PFSK-1 (cell line): ENCODE measurements at regions not wholly inside any gene's neighbourhood (a gene's known extent, or its start where the extent isn't known, plus 50 kb on each side); places are given as distances from the start of the nearest gene placed in this dataset.

Source experiments
- FOXP2 ChIP-seq: optimal IDR thresholded peaks from 2 replicates; pipeline ENCODE3; 2011; ENCODE audit warnings: borderline replicate concordance, control low read depth, inconsistent platforms; ENCODE audit not compliant: insufficient read depth; ENCODE audit errors: extremely low read length, extremely low read depth
- POLR2AphosphoS5 ChIP-seq: IDR thresholded peaks from 2 replicates; pipeline ENCODE4 v1.6.1; 2012; ENCODE audit warnings: low read depth, mild to moderate bottlenecking, control low read depth, low read length, moderate library complexity
- REST ChIP-seq, 2 experiments: IDR thresholded peaks; 2 replicates each; pipeline versions ENCODE4 v1.6.1 to v1.8.0; 2011 to 2012; ENCODE audit warnings: low read depth in 2 of 2, low read length in 2 of 2, control low read depth in 1 of 2, inconsistent platforms in 1 of 2, mild to moderate bottlenecking in 1 of 2, moderate library complexity in 1 of 2; ENCODE audit not compliant: insufficient read depth in 1 of 2
- SIN3A ChIP-seq: IDR thresholded peaks from 2 replicates; pipeline ENCODE4 v1.6.1; 2012; ENCODE audit warnings: mild to moderate bottlenecking, low read length, moderate library complexity, borderline replicate concordance; ENCODE audit not compliant: insufficient read depth
- TAF1 ChIP-seq: IDR thresholded peaks from 2 replicates; pipeline ENCODE4 v1.6.1; 2012; ENCODE audit warnings: low read length, control low read depth, borderline replicate concordance; ENCODE audit not compliant: insufficient read depth

GRCh38 chr13:76020421-76020955 lies 384.4 kb downstream of the LMO7 start:
- TF ChIP-seq SIN3A (no peak), FOXP2 (no peak)

GRCh38 chr13:76019421-76020044 lies 383.4 kb downstream of the LMO7 start:
- no peak for TF ChIP-seq SIN3A
- TF ChIP-seq REST (IDR thresholded peaks at IDR 0.05; ENCODE audit: insufficient read depth in 1 of 2, low read depth in 2 of 2, low read length in 2 of 2), result no peak
- TF ChIP-seq POLR2AphosphoS5, result no peak
- no peak for TF ChIP-seq FOXP2
- no peak for TF ChIP-seq TAF1

DNA sequence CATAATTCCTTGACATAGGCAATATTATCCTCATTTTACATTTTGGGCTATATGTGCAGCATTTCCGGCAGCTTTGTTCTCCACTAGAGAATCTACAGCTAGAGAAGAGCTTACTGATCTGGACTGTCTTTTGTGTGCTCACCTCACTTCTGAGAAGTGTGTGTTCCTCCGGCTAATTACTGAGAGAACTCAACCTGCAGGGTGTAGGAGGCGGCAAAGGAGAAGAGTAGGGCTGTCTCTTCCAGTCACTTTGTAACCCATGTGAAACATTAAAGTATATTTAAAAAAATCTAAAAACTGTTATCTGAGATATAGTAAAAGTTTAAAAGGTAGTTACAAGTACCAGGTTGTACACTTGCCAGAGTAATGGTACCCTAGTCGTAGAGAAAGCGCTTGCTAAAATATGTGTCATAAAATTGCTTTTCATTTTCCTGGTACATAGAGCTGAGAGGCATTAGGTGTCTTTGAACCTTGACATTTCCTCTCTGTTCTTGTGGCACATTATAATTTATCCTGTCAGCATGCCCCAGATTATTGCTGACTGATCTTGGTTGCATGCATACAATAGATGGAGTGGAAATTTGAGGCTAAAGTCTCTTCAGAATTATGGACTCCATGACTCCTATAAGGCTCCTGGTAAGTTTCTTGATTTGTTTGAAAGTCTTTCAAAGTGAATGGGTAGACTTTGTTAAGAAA lies 381.9 kb downstream of the LMO7 start:
- TF ChIP-seq FOXP2 (no peak), SIN3A (no peak), POLR2AphosphoS5 (no peak), TAF1 (no peak), REST (IDR thresholded peaks at IDR 0.05; ENCODE audit: insufficient read depth in 1 of 2, low read depth in 2 of 2, low read length in 2 of 2) (no peak)

DNA sequence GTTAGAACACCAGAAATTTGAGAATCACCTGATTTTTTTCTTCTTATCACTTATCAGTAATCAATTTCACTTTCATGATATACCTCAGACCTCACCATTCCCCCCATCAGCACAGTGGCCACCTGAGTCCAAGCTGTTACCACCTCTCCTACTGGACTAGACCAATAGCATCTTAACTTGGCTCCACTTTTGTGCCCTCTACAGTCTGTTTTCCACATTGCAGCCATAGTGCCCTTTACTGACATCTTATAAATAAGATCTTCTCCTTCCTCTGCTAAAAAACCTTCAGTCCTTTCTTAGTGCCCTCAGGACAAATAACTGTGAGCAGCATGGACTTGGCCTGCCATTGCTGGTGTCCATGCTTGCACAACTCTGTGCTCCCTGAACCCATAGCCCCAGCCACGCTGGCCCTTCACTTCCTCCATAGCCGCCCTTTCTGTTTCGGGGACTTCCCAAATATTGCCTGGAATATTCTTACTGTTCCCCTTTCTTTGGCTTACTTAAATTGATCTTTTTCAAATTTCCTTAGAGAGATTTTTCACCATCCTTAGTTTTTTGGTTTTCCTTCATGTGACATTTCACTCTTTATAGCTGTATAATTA lies 380.8 kb downstream of the LMO7 start:
- TF ChIP-seq TAF1 (no peak), FOXP2 (no peak), SIN3A (no peak), POLR2AphosphoS5 (no peak), REST (IDR thresholded peaks at IDR 0.05; ENCODE audit: insufficient read depth in 1 of 2, low read depth in 2 of 2, low read length in 2 of 2) (no peak)

DNA sequence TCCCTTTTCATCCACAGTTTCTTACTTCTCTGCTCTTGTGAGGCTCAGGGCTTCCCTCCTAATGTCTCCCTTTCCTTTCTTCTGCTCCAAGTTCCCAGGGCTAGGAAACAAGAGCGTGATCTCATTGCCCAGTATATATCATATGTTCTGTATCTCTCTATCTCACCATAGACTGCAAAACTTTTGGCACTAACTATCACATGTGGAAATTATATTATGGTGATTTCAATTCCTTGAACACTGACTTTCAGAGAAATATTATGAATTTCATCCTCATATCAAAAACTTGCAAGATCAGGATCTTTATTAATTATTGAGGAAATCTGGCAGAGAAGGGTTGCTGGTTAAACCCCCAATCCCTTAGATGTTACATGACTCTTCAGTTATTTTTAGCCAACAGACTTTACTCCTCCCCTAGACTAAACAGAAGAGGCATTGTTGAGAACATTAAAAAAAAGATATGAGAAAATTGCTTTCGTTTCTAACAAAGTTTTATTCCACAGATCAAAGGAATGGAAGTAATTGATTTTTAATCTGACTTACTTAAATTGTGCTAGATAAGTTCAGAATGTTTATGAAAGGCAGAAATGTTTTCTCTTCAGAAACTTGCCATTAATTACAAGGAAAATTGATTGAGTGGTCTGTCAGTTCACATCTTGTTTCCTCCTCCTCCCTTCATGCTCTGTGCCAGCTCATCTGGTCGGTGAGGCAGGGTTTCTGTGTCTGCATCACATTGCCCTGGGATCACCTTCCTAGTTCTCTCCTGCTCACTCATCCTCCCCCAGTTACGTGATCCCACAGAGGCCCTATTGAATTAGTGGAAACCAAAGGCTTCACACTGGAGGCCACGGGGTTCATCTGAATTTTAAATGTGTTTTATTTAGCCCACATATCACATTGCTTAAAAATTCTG lies 378.5 kb downstream of the LMO7 start:
- no peak for TF ChIP-seq TAF1
- TF ChIP-seq REST (IDR thresholded peaks at IDR 0.05; ENCODE audit: insufficient read depth in 1 of 2, low read depth in 2 of 2, low read length in 2 of 2), result no peak
- TF ChIP-seq POLR2AphosphoS5, result no peak
- TF ChIP-seq SIN3A, result no peak
- TF ChIP-seq FOXP2, result no peak
